KMS-11 (cell line): ENCODE measurements at regions not wholly inside any gene's neighbourhood (a gene's known extent, or its start where the extent isn't known, plus 50 kb on each side); places are given as distances from the start of the nearest gene placed in this dataset.

ENCODE experiments used
- H2AFZ ChIP-seq: fragments of 200-600 bp; sonication (generic); 2 replicates; pipeline ENCODE4 v1.6.1; 2016; ENCODE audit warnings: antibody characterized with exemption, mixed run types, low read depth
- H3K27ac ChIP-seq: fragments of 200-600 bp; sonication (generic); 2 replicates; pipeline ENCODE4 v1.6.1; 2016; ENCODE audit warnings: mild to moderate bottlenecking, mixed run types
- H3K27me3 ChIP-seq: fragments of 200-600 bp; sonication (generic); 2 replicates; pipeline ENCODE4 v1.6.1; 2017; ENCODE audit warnings: mild to moderate bottlenecking, low read depth, mixed run types, moderate library complexity; ENCODE audit not compliant: insufficient read depth
- H3K36me3 ChIP-seq: fragments of 200-600 bp; sonication (generic); 2 replicates; pipeline ENCODE4 v1.6.1; 2017; ENCODE audit warnings: mild to moderate bottlenecking, mixed run types; ENCODE audit not compliant: insufficient read depth
- H3K4me1 ChIP-seq: fragments of 200-600 bp; sonication (generic); 2 replicates; pipeline ENCODE4 v1.6.1; 2016; ENCODE audit warnings: mild to moderate bottlenecking, low read depth, mixed run types; ENCODE audit not compliant: poor library complexity, severe bottlenecking
- H3K4me2 ChIP-seq: fragments of 200-600 bp; sonication (generic); 2 replicates; pipeline ENCODE4 v1.7.0; 2016; ENCODE audit warnings: mild to moderate bottlenecking, mixed run types
- H3K4me3 ChIP-seq: fragments of 200-600 bp; sonication (generic); IDR thresholded peaks from 2 replicates; pipeline ENCODE4 v1.6.1; 2017; ENCODE audit warnings: low read depth, low read length, mixed read lengths; ENCODE audit not compliant: insufficient read depth
- H3K79me2 ChIP-seq: fragments of 200-600 bp; sonication (generic); 2 replicates; pipeline ENCODE4 v1.6.1; 2016; ENCODE audit warnings: low read depth, mixed run types; ENCODE audit not compliant: insufficient read depth
- H3K9ac ChIP-seq: fragments of 200-600 bp; sonication (generic); 2 replicates; pipeline ENCODE4 v1.6.1; 2016; ENCODE audit warnings: mild to moderate bottlenecking, mixed run types
- H4K20me1 ChIP-seq: fragments of 200-600 bp; sonication (generic); 2 replicates; pipeline ENCODE4 v1.6.1; 2016; ENCODE audit warnings: mild to moderate bottlenecking, mixed run types; ENCODE audit not compliant: insufficient read depth
- CTCF ChIP-seq: fragments of 200-600 bp; sonication (generic); conservative IDR thresholded peaks from 2 replicates; pipeline ENCODE4 v1.6.1; 2017; ENCODE audit warnings: low read depth, mild to moderate bottlenecking, antibody characterized with exemption, low read length, moderate library complexity, mixed read lengths

DNA sequence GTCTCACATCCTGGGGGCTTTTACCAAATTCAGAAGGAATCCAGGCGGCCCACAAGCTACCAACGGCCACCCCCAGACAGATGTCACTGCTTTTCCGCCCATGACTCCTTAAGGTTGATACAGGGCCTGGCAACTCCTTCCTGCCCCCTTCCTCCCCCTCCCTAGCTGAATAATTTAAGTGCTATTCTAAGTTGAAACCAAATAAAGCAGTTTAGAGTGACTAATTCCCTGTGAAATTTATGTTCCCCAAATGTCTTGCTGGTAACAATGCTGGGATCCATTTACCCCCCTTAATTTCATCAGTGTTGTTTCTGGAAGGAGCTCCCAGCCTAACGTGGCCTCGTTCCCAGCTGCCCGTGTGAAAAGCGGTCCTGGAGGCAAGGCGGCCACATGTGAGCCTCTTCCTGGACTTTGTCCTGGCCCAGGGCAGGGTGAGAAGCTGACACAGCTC, 109.6 kb downstream of the TMEM130 start:
- H3K4me3 ChIP-seq = no peak overlapping the region
- no peaks in the 10 kb centered on the region for H3K36me3 ChIP-seq
- no peak overlapping the region for H2AFZ ChIP-seq
- no peak for TF ChIP-seq CTCF
- no peaks in the 10 kb centered on the region for H4K20me1 ChIP-seq
- no peaks in the 10 kb centered on the region for H3K79me2 ChIP-seq
- no peak overlapping the region for H3K27ac ChIP-seq
- no peak overlapping the region for H3K4me2 ChIP-seq
- H3K9ac ChIP-seq = no peak overlapping the region
- H3K4me1 ChIP-seq = no peaks in the 10 kb centered on the region
- H3K27me3 ChIP-seq = no peaks in the 10 kb centered on the region; the same call in 1 of the 2 replicates

DNA sequence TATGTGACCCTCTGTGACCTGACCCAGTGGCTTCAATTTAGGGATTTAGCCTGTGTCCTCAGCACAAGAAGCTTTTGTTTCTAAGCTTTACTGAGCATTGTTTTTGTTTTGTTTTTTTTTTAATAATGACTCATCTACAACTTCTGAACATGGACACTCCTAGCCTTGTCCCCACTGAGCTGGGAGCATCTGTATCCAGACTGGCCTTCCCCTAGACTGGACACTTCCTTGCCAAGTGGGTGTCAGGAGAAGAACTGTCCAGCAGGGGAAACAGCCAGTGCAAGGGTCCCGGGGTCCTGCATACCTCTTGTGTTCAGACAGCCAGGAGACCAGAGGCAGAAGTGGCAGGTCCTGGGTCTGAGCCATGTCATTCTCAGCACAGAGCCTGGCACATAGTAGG, 108.6 kb downstream of the TMEM130 start:
- no peaks in the 10 kb centered on the region for H4K20me1 ChIP-seq
- no peaks in the 10 kb centered on the region for H3K36me3 ChIP-seq
- no peak overlapping the region for H2AFZ ChIP-seq
- TF ChIP-seq CTCF = no peak
- H3K9ac ChIP-seq = no peak overlapping the region
- no peaks in the 10 kb centered on the region for H3K4me1 ChIP-seq
- no peak overlapping the region for H3K27ac ChIP-seq
- no peaks in the 10 kb centered on the region; the same call in 1 of the 2 replicates for H3K27me3 ChIP-seq
- no peaks in the 10 kb centered on the region for H3K79me2 ChIP-seq
- no peak overlapping the region for H3K4me3 ChIP-seq
- H3K4me2 ChIP-seq = no peak overlapping the region

DNA sequence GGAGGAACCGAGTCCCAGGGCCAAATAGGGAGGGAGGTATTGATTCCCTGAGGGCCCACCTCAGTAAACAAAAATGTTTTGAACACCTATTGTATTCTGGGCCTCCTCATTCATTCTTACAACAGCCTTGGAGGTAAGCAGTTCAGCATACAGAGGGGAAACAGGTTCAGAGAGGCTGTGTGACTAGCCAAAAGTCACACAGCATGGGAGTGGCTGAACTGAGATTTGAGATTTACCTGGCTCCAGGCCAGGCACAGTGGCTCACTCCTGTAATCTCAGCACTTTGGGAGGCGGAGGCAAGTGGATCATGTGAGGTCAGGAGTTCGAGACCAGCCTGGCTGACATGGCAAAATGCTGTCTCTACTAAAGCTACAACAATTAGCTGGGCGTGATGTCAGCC, 107.2 kb downstream of the TMEM130 start:
- Histone ChIP-seq H3K27me3 (no peaks in the 10 kb centered on the region; the same call in 1 of the 2 replicates), H3K4me1 (no peaks in the 10 kb centered on the region), H3K79me2 (no peaks in the 10 kb centered on the region), H4K20me1 (no peaks in the 10 kb centered on the region), H3K27ac (no peak overlapping the region), H3K4me2 (no peak overlapping the region), H3K36me3 (no peaks in the 10 kb centered on the region), H2AFZ (no peak overlapping the region), H3K9ac (no peak overlapping the region), H3K4me3 (no peak overlapping the region)
- TF ChIP-seq CTCF = no peak

- H4K20me1 ChIP-seq = no peaks in the 10 kb centered on the region
- H3K9ac ChIP-seq = no peak overlapping the region
- no peak for TF ChIP-seq CTCF
- no peaks in the 10 kb centered on the region for H3K4me1 ChIP-seq
- no peak overlapping the region for H3K4me2 ChIP-seq
- no peak overlapping the region for H3K27ac ChIP-seq
- no peaks in the 10 kb centered on the region; the same call in 1 of the 2 replicates for H3K27me3 ChIP-seq
- no peaks in the 10 kb centered on the region for H3K79me2 ChIP-seq
- no peaks in the 10 kb centered on the region for H3K36me3 ChIP-seq
- no peak overlapping the region for H3K4me3 ChIP-seq
- no peak overlapping the region for H2AFZ ChIP-seq
Observed at GRCh38 chr7:98763441-98763840, 106.4 kb downstream of the TMEM130 start.
